ENCODE measurements at regions not wholly inside any gene's neighbourhood (a gene's known extent, or its start where the extent isn't known, plus 50 kb on each side); places are given as distances from the start of the nearest gene placed in this dataset.

GRCh38 chr4:123878976-123879375 is 482.4 kb downstream of the SPRY1 start:
- TF ChIP-seq CTCF (IDR thresholded peaks at IDR 0.05) = no peak
- TF ChIP-seq POLR2A (IDR thresholded peaks at IDR 0.05) = no peak
- TF ChIP-seq EP300 (IDR thresholded peaks at IDR 0.05) = no peak
